ENCODE measurements at regions not wholly inside any gene's neighbourhood (a gene's known extent, or its start where the extent isn't known, plus 50 kb on each side); places are given as distances from the start of the nearest gene placed in this dataset.

- TF ChIP-seq STAT6 (CRISPR knock-in tag; conservative IDR thresholded peaks at IDR 0.05; ENCODE audit: low read depth) (no peak), ZNF512 (CRISPR knock-in tag; IDR thresholded peaks at IDR 0.05; ENCODE audit: borderline replicate concordance) (no peak), ATF6 (CRISPR knock-in tag; IDR thresholded peaks at IDR 0.05) (no peak), ATF1 (CRISPR knock-in tag; IDR thresholded peaks at IDR 0.05) (no peak), ARID4B (CRISPR knock-in tag; IDR thresholded peaks at IDR 0.05; ENCODE audit: borderline replicate concordance) (no peak), CDX4 (CRISPR knock-in tag; IDR thresholded peaks at IDR 0.05; ENCODE audit: borderline replicate concordance) (no peak), HMGA2 (CRISPR knock-in tag; IDR thresholded peaks at IDR 0.05) (no peak)
These were observed 185.2 kb downstream of the KLF12 start (continued) for GRCh38 chr13:73948848-73949529.

GRCh38 chr13:73945871-73946270 is 188.3 kb downstream of the KLF12 start:
- Mint-ChIP-seq H3K27me3 (ENCODE audit: low read depth) (no peaks in the 10 kb centered on the region), H3K27ac (no peak overlapping the region), H3K4me1 (peaks cover 17% of the 10 kb centered on the region), H3K9me3 (no peaks in the 10 kb centered on the region), H3K4me3 (no peak overlapping the region), H3K36me3 (no peaks in the 10 kb centered on the region)
- CTCF ChIA-PET, result interaction anchor here (1.3 kb wide), 1 partner anchor 341 kb away, joined by 3 read pairs; no protein-coding TSS in a partner anchor
- ATAC-seq (peak; percentile 90), DNase-seq (ENCODE audit: low spot score) (no peak)
- POLR2A ChIA-PET, result no interaction called here
- TF ChIP-seq NFATC4 (CRISPR knock-in tag; IDR thresholded peaks at IDR 0.05) (no peak), ZNF512 (CRISPR knock-in tag; IDR thresholded peaks at IDR 0.05; ENCODE audit: borderline replicate concordance) (no peak), GTF2I (CRISPR knock-in tag; conservative IDR thresholded peaks at IDR 0.05) (no peak), PREB (CRISPR knock-in tag; IDR thresholded peaks at IDR 0.05; ENCODE audit: borderline replicate concordance) (no peak), PRRX2 (CRISPR knock-in tag; IDR thresholded peaks at IDR 0.05) (no peak), ZNF232 (CRISPR knock-in tag; IDR thresholded peaks at IDR 0.05) (no peak), GRHL2 (CRISPR knock-in tag; IDR thresholded peaks at IDR 0.05; ENCODE audit: insufficient replicate concordance, severe bottlenecking) (no peak), E2F1 (CRISPR knock-in tag; IDR thresholded peaks at IDR 0.05) (no peak), TCF7 (CRISPR knock-in tag; IDR thresholded peaks at IDR 0.05; ENCODE audit: low read depth) (no peak)

All from WTC11 (cell line).